HG03565 (cell line): ENCODE measurements at regions not wholly inside any gene's neighbourhood (a gene's known extent, or its start where the extent isn't known, plus 50 kb on each side); places are given as distances from the start of the nearest gene placed in this dataset.

Source experiments
- ATAC-seq: cut with Tn5 transposase; IDR thresholded peaks from one replicate; pipeline ENCODE4 v1.9.1; 2021; ENCODE audit warnings: mild to moderate bottlenecking, moderate library complexity; ENCODE audit not compliant: unreplicated experiment

DNA sequence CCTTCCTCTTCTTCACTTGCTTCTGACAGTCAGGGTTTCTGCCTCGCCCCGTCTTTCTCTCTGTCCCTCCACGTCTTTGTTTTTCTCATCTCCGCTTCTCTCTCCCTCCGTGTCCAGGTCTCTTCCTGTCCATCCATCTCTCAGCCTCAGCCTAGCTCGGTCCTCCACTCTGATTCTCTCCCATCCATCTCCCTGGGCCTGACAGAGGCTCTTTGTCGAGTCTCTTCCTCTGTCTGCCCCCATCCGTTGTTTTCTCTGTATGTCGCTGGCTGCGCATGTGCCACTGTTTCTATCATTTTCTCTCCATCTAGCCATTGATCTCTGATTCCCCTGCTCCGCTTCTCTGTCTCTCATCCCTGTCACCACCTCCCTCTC is 328.9 kb upstream of the TBX3 start:
- no peak for ATAC-seq

DNA sequence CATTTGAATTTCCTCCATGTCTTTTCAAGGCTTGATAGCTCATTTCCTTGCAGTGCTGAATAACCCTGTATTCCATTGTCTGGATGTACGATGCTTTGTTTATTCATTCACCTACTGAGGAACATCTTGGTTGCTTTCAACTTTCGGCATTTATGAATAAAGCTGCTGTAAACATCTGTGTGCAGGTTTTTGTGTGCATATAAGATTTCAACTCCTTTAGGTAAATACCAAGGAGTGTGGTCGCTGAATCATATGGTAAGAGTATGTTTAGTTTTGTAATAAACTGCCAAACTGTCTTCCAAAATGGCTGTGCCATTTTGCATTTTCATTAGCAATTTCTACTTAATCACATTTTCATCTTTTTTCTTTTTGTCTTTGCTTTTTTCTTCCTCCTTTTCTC is 327.7 kb upstream of the TBX3 start:
- ATAC-seq = no peak

DNA sequence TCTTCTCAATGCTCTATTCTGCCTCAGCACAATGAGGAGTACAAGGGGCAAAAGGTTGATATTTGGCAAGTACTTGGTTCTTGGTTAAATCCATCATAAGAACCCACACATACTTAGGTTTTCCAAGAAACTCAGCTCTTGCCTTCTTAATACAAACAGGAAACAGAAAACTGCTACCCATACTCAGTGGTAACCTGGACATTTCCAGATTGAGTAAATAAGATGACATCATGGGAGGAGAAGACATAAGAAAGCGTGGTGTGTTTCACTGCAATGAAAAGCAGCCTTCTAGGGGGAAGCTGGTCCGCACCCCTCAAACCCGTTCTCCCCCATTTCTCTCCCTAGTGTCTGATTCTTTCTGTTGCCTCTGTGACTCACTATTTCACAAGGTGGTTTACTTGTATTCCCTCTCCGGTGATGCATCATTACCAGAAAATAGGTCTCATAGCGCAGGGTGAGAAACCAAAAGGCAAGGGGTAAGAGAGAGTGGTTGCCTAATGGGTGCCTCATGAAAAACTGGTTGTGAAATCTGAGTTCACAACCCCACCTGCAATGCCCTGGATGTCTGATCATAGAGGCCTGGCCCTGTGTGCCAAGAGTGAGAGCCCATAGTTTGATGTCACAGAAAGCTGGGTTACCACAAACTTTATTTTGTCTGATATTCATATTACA is 326.5 kb upstream of the TBX3 start:
- no peak for ATAC-seq

DNA sequence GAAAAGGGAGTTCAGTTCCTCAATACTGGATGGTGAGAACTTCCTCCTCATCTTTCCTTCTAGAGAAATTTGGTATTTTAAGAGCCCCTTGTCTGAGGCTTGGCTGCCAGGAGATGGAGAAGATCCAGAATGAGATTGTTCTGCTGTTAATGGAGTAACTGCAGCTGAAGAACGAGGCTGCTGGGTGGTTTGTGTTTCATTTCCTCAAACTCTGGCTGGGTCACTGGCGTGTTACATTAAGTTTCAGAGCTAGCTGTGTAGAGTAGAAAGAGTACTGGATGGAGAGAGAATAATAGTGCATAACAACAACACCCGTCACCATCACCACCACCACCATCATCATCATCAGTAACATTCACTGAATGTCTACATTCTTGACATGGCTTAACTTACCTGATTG is 325.0 kb upstream of the TBX3 start:
- ATAC-seq = peak; percentile 69

DNA sequence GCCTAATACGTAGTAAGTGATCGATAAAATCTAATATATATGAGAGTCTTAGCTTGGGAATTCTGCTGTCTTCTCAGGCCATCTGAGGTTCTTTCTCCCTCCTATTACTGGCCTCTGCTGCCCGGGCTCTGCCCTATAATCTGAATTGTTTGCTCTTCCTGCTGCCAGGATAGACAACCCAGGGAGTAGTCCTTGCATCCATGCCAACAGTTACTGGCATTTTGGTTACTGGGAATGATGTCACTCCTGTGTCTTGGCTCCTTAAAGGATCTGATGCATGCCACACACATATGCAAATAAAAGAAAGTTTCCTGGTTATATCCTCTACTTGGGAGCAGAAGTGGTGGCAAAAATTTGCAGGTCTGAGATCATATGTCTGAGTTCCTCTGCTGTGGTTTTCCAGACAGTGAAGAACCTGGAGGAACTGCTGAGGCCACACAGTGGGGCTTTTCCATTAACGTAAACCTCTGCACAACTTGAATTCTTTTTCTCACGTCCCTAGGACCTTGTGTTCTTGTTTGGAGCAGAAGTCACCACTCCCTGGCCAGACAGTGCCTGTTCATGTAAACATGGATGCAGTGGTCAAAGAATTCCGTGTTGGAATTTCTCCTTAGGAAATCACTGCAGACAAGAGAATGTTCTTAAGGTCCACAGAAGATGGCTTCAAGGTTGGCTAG is 320.6 kb upstream of the TBX3 start:
- no peak for ATAC-seq

DNA sequence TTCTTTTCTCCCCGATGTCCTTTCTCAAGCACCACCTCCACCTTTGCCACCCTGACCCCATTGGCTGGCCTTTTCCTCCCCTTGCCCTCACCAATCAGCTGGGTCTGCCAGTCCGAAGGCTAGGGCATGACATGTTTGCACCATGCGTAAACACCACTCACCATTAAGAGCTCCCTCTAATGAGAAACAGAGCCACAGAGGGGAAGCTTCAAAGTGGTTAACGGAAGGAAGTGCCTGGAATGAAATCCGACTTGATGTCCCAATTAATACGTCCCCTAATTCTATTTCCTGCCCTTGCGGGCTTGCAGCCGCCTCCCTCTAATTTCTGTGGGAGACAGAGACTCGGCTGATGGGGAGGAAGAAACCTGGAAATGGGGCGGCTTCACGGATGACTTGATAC is 318.5 kb upstream of the TBX3 start:
- no peak for ATAC-seq

DNA sequence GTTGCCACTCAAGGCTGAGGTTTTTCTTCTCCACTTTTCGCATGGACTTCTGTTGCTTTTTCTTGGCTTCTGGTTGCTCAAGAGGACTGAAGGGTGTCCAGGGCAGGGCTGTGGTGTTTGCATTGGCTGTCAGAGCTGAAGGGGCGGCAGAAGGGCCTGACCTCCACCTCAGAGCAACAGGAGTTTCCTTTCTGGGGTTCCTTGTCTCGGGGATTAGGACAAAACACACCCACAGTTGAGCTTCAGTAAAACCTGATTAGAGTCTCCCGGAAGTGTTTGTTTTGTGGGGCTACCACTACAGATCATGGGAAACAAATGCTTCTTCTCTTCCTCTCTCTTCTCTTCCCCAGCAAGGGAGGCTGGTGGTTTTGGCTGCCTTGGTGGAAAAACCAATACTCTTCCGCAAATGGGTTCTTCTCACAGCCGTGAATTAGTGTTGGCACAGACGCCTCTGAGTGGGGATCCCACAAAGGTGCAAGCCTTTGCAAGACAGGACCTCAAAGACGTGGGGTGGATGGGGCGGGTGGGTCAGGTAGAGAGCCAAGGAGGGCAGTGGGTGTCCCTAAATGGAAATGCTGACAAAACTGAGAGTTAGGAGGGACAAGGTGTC is 317.7 kb upstream of the TBX3 start:
- no peak for ATAC-seq

DNA sequence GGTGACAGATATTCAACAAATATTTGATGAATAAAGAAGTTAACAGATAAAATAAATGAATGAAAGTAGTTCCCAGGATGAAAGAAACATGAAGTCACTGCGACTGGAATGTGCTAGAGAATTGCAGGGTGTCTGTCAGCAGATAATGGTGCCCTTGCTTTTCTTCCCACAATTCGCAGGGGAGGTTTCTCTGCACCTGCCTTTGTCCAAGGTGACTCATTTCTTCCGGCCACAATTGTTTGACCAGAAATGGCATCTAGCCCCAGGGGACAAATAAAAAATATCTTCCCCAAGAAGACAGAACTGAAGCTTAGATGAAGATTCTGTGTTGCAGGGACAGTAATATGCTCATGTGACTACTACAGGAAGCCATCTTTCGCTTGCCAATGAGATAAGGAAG is 316.1 kb upstream of the TBX3 start:
- ATAC-seq = no peak

DNA sequence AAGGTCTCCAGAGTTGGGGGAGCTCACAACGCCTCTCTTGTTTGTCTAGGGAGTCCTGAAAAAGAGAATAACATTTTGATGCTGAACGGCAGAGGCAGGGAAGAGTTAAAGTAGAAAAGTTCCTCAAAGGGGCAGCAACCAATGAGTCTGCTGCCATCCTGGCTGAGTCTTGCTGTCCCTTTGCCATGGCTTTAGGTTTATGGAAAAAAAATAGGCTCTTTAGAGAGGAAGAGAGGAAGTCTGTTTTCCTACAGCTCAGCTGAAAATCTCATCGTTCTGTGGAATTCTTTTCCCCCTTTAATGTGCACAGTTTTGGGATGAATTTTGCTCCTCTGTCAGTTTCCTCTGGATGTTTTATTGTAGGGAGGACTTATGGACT is 314.8 kb upstream of the TBX3 start:
- ATAC-seq = no peak

DNA sequence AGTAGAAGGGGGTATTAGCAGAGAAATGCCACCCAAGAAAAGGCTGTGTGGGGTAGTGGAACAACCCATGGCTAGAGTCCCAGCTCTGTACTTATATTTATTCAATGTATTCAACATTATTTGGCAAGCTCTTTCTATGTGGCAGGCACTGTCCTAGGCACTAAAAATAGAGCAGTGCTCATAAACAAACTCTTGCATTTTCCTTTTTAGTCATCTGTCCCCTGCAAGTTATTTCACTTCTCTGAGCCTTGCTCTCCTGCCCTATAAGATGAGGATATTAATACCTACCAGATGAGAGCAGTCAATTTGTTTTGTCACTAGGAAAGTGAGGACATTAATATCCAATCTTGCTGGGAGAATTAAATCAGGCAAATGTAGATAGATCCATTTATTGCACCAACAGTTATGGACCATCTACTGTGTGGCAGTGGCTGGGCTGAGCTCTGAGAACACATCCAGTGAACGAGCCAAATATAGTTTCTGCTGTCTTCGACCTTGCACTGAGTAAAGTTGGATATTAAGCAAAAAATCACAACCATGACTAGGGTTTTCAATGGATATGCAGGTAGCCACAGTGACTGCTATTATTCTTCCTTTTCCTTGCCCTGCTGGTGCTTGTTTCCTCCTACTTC is 314.3 kb upstream of the TBX3 start:
- ATAC-seq = no peak

DNA sequence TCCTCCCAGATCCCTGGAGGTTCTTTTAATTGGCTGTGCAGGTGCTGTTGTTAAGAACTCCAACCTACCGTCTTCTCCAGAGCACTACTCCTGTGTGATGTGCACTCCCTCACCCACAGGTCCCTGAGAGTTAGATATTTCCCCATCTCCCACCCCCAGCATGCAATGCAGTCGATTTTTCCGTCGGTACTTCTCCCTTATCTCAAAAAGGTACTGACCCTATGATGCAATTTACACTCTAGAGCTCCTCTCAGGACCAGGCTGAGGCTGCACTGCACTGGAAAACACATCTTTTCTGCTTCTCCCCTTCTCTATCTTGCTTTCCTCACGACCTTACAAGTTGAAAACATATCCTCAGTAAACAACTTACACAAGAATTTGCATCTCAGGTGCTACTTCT is 312.4 kb upstream of the TBX3 start:
- no peak for ATAC-seq

DNA sequence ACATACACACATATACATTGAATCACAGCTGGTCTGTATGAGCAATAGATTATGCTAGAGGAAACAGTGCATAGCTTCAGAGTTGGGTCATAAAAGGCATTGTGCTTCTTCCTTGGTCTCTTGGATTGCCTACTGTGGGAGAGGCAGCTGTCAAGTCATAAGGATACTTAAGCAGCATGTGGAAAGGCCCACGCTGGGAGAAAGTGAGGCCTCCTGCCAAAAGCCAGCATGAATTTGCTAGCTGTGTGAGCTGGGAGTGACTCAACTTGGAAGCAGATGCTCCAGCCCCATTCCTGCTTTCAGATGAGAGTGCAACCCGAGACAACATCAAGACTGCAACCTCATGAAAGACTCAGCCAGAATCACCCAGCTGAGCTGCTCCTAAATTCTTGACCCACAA is 311.9 kb upstream of the TBX3 start:
- no peak for ATAC-seq

DNA sequence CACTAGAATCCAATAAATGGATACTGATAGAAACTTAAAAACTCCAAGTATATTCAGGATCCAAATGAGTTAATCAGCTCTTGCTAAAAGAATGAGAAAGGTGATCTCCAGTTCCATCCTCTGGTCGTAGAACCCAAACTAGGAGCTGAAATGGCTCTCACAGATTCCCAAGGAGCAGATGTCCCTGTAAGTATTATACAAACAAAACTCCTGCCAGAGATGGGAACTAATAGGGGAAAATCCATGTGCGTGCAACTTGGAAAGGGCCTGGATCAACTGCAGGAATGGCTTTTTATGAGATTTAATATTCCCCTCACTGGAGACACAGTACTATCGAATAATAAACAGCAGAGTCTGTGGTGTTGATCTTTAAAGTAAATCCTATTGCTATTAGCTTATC is 309.2 kb upstream of the TBX3 start:
- ATAC-seq = no peak

DNA sequence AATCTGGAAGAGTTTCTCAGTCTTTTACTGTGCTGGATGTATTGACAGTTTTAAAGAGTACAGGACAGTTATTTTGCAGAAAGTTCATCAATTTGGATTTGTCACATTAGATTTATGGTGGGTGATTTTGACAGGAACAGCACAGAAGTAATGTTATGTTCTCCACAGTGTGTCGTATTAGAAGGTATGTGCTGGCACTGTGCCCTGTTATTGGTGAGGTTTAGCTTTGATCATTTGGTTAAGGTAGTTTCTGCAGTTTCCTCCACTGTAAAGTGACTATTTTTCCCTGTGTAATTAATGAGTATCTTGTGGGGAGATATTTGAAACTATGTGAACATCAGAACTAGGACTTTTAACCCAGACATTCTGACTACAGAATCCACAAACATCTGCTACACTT is 308.5 kb upstream of the TBX3 start:
- no peak for ATAC-seq

DNA sequence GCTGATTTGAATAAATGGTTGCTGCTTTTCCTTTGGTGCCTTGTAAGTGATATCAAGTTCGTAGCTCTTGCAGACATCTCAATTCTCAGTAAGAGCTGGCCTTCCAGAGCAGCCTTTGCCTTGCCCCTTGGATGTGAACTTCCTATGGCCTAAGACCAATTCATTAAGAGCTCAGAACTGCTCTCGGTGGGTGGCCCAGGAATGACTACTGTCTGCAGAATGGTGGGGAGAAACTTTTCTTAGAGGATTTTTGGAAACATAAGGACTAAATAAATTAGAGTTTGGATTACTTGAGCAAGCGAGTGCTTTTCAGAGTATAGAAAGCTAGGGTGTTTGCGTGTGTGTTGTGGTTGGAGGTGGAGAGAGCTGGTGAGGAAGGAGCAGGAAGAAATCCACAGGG is 306.4 kb upstream of the TBX3 start:
- ATAC-seq = no peak

DNA sequence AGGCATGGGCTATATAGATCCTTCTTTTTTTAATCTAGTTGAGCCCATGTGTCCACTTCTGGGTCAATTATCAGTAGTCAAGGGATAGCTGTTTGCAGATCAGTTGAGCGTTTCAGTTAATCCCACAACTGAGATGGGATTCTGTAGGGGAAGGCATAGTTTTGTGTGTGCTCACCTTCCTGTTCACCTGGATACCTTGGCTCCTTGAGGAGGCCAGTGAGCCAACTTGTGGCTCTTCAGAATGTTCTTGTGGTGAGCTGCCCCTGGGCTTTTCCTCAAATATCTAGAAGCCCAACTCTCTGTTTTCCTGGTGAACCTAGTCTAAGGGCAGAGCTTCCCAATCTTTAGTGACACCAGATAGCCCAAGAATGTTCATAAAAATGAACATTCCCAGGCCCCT is 302.9 kb upstream of the TBX3 start:
- no peak for ATAC-seq

DNA sequence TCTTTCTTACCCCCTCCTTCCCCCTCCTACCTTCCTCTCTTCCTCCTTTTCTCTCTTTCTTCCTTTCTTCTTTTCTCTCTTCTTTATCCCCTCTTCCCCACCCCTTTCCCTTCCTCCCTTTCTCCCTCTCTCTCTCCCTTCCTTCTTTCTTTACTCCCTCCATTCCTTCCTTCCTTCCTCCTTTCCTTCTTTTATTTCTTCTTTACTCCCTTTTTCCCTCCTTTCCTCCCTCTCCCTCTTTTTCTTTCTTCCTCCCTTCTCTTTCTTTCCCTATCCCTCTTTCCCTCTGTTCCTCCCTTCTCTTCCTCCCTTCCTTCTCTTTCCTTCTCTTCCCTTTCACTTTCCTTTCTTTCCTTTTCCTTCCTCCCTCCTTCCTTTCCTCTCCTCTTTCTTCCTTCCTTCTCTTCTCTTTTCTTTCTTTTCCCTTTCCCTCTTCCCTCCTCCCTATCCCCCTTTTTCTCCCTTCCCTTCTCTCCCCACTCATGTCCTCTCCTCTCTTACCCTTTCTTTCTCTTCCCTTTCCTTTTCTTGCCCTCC is 302.3 kb upstream of the TBX3 start:
- ATAC-seq = no peak

DNA sequence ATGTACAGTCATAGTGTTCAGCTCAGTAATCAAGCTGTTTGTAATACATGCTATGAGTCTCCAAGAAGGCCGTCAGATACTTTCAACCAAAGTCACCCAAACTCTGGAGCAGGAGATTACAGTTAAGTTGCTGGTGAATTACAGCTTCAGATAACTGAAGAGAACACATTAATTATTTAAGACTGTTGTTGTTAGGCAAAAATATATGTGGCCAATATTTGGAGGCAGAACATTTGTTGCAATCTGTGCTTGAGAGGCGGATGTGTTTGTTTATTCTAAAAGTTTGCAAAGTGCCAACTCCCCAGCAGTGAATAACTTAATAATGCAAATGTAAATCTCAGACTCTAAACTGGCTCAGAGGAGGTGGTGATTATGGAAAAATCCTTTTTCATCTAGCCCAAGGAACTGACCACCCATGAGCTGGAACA is 300.7 kb upstream of the TBX3 start:
- no peak for ATAC-seq

DNA sequence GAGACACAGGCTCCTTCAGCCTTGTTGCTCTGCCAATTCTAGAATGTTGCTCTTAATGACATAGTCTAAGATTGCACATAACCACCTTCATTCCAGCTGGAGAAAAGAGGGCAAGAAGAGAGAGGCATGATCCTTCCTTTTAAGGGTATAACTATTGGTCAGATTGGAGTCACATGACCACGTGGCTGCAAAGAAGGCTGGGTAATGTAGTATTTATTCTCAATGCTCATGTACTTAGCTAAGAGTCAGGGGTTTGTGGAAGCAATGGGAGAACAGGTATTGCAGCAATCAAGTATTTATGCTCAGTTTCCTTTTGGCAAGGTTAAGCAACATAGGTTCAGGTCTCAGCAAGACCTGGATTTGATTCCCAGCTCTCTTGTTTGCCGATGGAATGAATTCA is 298.8 kb upstream of the TBX3 start:
- no peak for ATAC-seq

DNA sequence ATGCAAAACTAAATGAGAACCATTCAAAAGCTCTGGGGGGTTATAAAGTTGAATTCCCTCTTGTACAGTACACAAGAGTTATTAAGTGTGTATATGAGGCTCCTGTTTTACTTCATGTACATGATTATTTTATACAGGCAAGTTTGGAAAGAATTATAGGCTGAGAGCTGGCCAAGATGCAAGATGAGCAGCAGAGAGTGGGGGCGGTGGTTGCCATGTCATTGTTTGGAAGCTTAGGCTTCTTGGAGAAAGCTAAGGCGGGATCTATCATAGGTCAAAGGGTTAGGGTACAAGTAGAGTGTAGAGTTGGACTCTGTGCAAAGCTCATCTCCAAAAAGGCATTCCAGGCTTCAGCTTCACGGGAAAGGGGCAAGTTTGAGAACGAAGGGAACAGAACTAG is 297.1 kb upstream of the TBX3 start:
- no peak for ATAC-seq

DNA sequence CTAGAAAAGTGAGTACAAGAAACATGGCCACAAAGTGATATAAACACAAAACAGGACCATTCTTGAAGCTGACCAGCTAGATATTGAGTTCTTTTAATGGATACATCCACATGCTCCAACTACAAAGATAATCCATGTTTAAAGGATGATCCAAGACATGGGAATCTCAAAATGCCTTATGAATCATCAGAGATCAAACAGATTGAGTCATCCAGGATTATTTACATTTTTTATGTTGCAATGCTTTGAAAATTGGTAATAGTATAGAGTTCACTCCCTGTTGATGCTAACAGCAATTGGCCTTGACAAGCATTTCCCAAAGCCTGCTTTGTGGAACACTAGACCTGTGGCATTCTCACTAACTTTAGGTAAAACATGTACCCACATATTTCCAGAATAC is 293.0 kb upstream of the TBX3 start:
- ATAC-seq = no peak

DNA sequence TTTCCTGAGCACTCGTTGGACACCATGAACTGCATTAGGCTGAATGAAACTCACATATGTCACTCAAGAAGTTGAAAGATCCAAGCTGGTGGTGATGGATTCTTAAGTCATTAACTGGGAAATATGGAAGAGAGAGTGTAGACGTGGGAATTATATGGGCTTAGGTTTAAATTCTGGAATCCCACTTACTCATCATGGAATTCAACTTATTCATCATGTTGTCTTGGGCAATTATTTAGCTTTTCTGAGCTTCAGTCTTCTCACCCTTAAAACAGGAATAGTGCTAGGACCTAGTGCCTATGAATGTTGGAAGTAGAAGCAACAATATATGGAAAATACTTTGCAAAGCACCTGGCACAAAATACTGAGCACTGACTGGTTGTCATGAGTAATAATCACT is 292.4 kb upstream of the TBX3 start:
- ATAC-seq = no peak
